ENCODE measurements at regions not wholly inside any gene's neighbourhood (a gene's known extent, or its start where the extent isn't known, plus 50 kb on each side); places are given as distances from the start of the nearest gene placed in this dataset.

- no peak for DNase-seq (ENCODE audit: low spot score)
These were observed 55.1 kb downstream of the KIF4B start for GRCh38 chr5:155068616-155069100.

DNA sequence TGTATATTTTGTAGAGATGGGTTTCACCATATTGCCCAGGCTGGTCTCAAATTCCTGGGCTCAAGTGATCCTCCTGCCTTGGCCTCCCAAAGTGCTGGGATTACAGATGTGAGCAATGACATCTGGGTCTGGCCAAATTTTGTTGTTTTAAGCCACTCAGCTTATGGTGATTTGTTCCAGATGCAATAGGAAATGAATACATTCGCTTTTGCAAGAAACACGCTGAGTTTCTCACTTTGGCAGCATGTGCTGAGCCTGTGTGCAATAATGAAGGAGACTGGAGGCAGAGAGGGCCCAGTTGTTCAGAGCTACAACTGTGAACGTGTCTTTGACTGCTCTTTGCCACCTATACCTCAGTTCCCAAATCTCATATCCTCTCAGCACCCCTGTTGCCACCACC is 56.4 kb downstream of the KIF4B start:
- no peak for DNase-seq (ENCODE audit: low spot score)

GRCh38 chr5:155070781-155071180 is 57.2 kb downstream of the KIF4B start:
- no peak for DNase-seq (ENCODE audit: low spot score)

GRCh38 chr5:155076379-155076778 is 62.8 kb downstream of the KIF4B start:
- no peak for DNase-seq (ENCODE audit: low spot score)

DNA sequence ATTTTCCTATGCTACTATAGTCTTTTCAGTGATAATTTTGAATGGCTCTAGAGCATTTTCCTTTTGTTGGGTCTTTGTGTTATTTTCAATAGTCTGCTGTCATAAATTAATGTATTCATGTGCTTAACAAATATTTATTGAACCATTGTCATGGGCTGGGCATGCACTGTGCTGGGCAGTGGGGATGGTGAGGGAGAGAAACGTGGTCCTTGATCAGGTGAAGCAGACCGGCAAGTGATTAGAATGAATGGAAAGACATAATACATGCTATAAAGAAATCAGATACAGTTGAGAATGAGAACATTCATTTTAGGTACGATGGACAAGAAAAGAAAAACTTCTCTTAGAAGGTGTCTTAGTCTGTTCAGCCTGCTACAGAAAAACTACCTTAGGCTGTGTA is 66.1 kb downstream of the KIF4B start:
- DNase-seq (ENCODE audit: low spot score), result no peak

DNA sequence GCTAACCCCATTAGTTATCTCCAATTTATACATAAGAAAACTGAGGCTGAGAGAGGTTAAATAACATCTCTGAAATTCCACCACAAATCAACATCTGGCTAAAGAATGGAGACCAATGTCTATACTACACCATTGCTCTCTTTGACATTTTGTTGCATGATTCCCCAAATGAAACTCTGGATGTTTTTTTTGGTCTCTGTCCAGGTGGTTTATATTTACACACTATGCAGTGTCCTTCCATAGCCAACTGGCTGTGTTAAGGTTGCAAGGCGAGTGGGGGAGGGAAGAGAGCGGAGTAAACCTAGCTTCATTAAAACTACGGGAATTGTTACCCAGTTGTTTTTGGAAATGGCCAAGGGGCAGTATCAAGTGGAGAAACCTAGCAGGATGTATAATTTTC is 67.2 kb downstream of the KIF4B start:
- DNase-seq (ENCODE audit: low spot score), result no peak

GRCh38 chr5:155081618-155082017 is 68.1 kb downstream of the KIF4B start:
- no peak for DNase-seq (ENCODE audit: low spot score)

DNA sequence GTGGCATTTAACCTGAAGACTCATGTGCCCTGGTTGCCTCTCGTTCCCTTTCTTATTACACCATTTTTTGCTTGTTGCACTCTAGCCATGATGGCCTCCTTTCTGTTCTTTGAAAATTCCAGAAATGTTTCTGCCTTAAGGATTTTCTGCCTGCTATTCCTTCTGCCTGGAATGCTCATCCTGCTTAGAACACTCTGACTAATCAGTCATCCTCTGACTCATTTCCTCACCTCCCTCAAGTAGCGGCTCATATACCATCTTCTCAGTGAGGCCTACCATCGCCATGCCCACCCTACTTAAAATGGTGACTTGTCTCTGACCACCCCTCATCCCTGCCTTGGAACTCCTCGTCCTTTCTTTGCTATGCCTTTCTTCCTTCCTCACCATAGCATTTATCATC is 68.8 kb downstream of the KIF4B start:
- no peak for DNase-seq (ENCODE audit: low spot score)

DNA sequence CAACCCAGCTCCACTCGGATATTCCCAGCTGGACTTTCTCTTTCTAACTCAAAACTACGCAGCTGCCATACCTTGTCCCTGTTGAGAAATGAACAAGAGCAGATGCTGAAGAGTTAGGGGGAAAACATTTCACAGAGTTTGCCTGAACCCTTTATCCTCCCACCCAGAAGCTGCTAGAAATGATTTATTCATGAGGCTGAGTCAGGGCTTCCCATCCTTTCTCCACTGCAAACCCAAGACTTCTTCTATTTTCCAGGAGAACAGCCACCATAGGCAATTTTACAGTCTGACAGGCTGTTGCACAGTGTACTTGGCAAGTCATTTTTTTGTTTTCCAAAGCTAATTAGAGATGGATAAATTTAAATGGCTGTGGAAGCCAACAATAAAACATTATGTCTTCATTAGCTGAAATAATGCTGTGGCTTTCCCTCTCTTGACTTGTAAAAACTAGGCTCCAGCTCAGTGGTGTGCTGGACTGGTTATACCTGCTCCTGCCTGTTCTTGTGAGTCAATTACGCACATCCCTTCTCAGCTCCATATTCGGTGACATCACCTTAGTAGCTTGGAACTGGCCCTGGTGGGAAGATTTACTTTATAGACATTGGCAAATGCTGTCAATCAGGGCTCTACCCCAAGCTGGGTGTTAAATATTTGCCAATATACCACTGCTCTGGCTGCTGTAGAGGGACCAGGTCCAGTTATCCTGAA is 71.9 kb downstream of the KIF4B start:
- no peak for DNase-seq (ENCODE audit: low spot score)

DNA sequence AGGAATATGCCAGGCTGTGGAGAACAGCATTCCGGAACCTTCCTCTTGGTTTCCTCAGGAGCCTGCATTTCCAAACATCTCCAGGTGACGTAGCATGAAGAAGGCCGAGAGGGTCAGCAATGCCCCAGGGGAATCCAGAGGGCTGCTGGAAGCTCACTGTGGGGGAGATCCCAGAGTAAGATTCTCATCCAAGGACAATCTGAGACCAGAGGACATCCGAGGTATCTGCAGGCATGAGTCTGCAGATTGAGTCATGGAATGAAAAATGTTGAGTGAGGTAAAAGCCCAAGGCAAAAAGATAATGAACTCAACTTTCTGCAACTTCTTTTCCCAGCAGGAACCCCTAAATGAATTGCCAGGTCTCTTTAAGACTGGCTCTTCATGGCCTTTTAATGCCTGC is 73.5 kb downstream of the KIF4B start:
- no peak for DNase-seq (ENCODE audit: low spot score)

DNA sequence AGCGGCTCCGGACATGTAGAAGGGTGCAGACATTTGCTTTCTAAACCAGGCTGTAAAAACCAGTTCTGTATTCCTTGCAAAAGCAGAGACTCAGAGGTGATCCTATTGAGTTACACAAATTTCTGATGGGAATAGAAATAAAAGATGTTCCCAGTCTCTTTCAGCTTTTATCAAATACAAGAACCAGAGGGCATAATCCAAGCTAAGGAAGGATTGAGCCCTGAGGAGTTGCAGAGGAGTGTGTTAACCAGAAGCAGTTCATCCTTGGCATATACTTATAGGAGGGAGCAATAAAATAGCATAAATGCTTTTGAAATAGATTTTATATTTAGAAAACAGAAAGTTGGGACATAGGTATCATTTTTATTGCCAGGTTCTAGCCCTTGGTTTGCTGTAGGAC is 75.3 kb downstream of the KIF4B start:
- no peak for DNase-seq (ENCODE audit: low spot score)

DNA sequence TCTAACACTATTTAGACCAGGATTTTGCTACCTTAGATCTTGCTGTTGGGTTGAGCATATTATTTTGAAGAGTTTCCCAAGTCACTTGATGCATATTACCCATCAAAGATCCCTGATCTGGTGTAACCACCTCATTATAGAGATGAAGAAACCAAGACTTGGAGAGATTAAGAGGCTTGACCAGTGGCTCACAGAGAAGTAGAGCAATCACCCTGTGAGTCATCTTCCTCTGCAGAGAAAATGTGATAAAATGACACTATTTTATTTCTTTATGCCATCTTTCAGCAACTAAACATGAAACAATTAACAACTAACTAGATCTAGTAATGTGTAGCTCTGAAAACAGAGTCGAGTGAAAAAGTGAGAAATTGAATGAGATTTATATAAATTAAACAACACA is 76.1 kb downstream of the KIF4B start:
- DNase-seq (ENCODE audit: low spot score), result no peak

GRCh38 chr5:155091063-155091648 is 77.6 kb downstream of the KIF4B start:
- DNase-seq (ENCODE audit: low spot score), result no peak

GRCh38 chr5:155091768-155092717 is 78.5 kb downstream of the KIF4B start:
- no peak for DNase-seq (ENCODE audit: low spot score)

GRCh38 chr5:155094455-155094854 is 80.9 kb downstream of the KIF4B start:
- no peak for DNase-seq (ENCODE audit: low spot score)

GRCh38 chr5:155097995-155098394 is 84.4 kb downstream of the KIF4B start:
- DNase-seq (ENCODE audit: low spot score), result no peak

DNA sequence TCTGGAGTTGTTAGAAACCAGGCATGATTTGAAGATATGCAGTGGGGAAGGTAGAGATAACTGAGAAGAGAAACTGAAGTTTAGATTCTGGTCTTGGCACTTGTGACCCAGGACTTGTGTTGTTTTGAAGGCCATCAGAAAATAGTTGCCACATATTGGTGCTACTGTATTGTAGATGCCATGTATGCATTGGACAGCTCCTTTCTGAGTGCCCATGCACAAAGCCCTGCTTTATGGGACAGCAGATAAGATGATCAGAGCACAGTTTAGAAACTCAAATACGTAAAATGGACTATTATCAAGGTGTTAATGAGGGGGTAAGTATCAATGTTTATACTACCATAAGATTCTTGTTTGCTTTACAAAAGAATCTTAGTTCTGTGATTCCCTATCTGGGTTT is 84.9 kb downstream of the KIF4B start:
- DNase-seq (ENCODE audit: low spot score), result no peak

- no peak for DNase-seq (ENCODE audit: low spot score)
These were observed 88.1 kb downstream of the KIF4B start for GRCh38 chr5:155101697-155102096.

- DNase-seq (ENCODE audit: low spot score), result no peak
These were observed 89.6 kb downstream of the KIF4B start for GRCh38 chr5:155103146-155103545.

- no peak for DNase-seq (ENCODE audit: low spot score)
These were observed 90.9 kb downstream of the KIF4B start for GRCh38 chr5:155104441-155104840.

- DNase-seq (ENCODE audit: low spot score), result no peak
These were observed 92.7 kb downstream of the KIF4B start for GRCh38 chr5:155106221-155106620.

- DNase-seq (ENCODE audit: low spot score), result no peak
These were observed 100.3 kb downstream of the KIF4B start for GRCh38 chr5:155113888-155114287.

Data from mesenteric fat pad (tissue), 1 donor.